H1 (cell line): ENCODE measurements at regions not wholly inside any gene's neighbourhood (a gene's known extent, or its start where the extent isn't known, plus 50 kb on each side); places are given as distances from the start of the nearest gene placed in this dataset.

Experiments used
- CHD1 ChIP-seq: IDR thresholded peaks from 2 replicates; pipeline ENCODE4 v1.6.1; 2012; ENCODE audit warnings: low read depth, low read length, improper control_type of control experiment
- CTCF ChIP-seq, 3 experiments: IDR thresholded peaks; 1 replicate in 2 of 3; 2 replicates in 1 of 3; pipeline versions ENCODE4 v1.5.1 to v1.6.1; 2011; ENCODE audit warnings: low read length in 3 of 3, mild to moderate bottlenecking in 3 of 3, inconsistent platforms in 2 of 3, low read depth in 1 of 3, moderate library complexity in 1 of 3; ENCODE audit not compliant: insufficient read depth in 1 of 3; ENCODE audit errors: control extremely low read depth in 1 of 3
- EP300 ChIP-seq, 2 experiments: IDR thresholded peaks; 1 replicate in 1 of 2; 2 replicates in 1 of 2; pipeline ENCODE4 v1.6.1; 2011 to 2012; ENCODE audit warnings: low read depth in 2 of 2, low read length in 2 of 2, mild to moderate bottlenecking in 2 of 2, borderline replicate concordance in 1 of 2, inconsistent platforms in 1 of 2, moderate library complexity in 1 of 2
- GABPA ChIP-seq: IDR thresholded peaks from 2 replicates; pipeline ENCODE4 v1.6.1; 2011; ENCODE audit warnings: mild to moderate bottlenecking, low read length, moderate library complexity, borderline replicate concordance; ENCODE audit not compliant: insufficient read depth
- JUN ChIP-seq: IDR thresholded peaks from 2 replicates; pipeline ENCODE4 v1.6.1; 2011; ENCODE audit warnings: low read depth, mild to moderate bottlenecking, improper control_type of control experiment, low read length
- SP1 ChIP-seq: IDR thresholded peaks from 2 replicates; pipeline ENCODE4 v1.6.1; 2011; ENCODE audit warnings: low read depth, low read length

- TF ChIP-seq EP300 (IDR thresholded peaks at IDR 0.05; ENCODE audit: borderline replicate concordance in 1 of 2, low read depth in 2 of 2, low read length in 2 of 2), result no peak
- no peak for TF ChIP-seq GABPA
- no peak for TF ChIP-seq CHD1
- no peak for TF ChIP-seq CTCF (IDR thresholded peaks at IDR 0.05; ENCODE audit: control extremely low read depth in 1 of 3, insufficient read depth in 1 of 3, low read depth in 1 of 3, low read length in 3 of 3)
- no peak for TF ChIP-seq SP1
- TF ChIP-seq JUN, result no peak
Observed at GRCh38 chr4:188332265-188332664, 193.0 kb downstream of the TRIML1 start (continued).
